ENCODE measurements at regions not wholly inside any gene's neighbourhood (a gene's known extent, or its start where the extent isn't known, plus 50 kb on each side); places are given as distances from the start of the nearest gene placed in this dataset.
A peak's percentile ranks its signal among the peaks of the same experiment; 100 is the strongest.
"Not testable (repeated sequence)": the region's sequence is repeated elsewhere in the genome, so short reads cannot be mapped to it uniquely, and the experiment has no call there.

DNA sequence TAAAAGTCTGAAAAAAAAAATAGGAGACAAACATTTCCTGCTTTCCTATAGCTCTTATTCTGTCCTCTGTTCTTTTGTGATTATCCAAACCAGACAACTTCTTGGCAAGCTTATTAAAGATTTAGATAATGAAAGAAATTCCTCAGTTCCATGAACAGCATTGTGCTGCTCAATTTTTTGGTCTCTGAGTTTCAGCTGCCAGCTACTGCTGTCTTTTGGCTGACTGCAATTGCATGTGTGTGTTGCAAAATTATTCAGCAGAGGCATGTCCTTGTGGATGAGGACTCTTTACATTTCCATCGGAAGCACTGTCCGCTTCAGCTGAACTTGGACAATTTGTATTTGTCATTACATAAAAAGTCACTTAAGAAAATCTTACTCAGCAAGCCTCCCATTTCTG, 397.3 kb upstream of the RASGRP1 start:
- peak; percentile 43 for DNase-seq (ENCODE audit: low read depth)

DNA sequence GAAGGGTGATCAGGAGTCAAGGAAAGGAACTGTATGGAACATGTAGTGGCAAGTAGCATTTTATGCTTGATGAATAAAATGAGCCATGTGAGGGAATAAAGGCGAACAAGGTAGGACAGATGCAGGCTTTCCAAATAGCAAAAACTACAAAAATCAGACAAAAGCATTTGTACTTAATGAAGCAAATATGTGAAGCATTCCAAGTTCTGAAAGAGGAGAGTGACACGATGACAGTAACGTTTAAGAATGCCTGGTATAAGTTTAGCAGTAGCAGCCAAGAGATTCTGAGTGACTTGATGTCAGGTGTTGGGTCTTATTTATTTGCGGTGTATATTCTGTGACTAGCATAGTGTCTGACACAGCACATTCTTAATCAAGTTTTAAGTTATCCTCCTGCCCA, 408.2 kb upstream of the RASGRP1 start:
- DNase-seq (ENCODE audit: low read depth): no peak

DNA sequence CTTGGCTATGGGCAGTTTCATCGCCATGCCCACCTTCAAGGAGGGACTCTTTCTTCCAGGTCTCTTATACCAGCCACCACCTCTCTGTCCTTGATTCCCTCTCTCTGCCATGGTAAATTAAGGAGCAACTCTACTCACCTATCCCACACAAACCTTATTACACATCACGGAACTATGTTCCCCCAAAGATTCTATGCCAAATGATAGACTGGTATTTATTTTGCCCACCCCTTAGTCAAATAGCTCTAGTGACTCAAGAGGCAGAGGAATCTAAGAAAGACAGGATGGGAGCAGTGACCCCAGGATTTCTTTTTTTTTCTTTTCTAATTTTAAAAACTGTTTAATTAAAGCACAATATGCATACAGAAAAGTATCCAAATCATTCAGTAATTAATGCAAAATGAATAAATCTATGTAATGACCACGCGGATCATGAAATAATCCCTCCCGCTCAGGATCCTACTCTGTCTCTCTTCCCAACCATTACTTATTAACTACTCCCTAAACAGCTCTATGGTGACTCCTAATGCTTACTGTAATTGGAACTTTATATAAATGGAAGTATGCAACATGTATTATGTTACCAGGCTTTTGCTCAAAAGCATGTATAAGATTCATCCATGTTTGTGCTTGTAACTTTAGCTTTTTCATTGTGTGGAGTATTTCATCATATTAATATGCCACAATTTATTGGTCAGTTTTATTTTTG, 410.8 kb upstream of the RASGRP1 start:
- DNase-seq (ENCODE audit: low read depth): peak; percentile 42

DNA sequence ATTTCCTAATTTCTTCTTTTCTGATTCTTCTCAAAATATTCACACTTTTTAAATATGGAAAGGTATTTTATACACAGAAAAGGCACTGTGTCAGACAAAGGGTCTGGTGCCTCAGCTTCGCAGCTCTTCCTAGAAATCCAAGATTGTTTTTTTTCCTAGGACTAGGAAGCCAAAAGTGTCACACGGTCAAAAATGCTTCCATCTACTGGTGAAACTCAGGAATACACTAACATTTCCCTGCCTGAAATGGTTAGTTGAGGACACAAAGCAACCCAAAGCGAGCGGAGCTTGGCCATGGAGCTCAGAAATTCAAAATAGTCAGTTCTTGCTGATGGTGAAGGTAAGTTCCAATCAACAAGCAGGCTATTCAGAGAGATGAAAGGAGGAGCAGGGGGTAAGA, 426.5 kb upstream of the RASGRP1 start:
- peak; percentile 49 for DNase-seq (ENCODE audit: low read depth)

DNA sequence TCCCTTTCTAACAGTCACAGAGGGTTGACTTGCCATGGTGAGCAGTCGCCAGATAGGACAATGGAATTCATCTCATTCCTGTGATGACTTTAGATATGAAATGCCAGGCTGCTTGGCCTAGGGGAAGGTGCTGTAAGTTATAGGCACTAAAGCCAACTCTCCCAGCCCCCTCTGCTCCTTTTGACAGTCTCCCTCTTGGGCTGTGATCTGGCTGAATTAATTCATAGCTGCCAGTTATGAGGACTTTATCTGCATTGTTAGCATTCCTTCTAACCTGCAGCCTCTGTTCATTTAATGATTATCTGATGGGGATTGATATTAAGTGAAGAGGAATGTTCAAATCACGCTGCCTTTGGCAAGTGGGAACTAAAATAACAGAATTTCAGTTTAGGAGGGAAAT, 427.1 kb upstream of the RASGRP1 start:
- no peak for DNase-seq (ENCODE audit: low read depth)

DNA sequence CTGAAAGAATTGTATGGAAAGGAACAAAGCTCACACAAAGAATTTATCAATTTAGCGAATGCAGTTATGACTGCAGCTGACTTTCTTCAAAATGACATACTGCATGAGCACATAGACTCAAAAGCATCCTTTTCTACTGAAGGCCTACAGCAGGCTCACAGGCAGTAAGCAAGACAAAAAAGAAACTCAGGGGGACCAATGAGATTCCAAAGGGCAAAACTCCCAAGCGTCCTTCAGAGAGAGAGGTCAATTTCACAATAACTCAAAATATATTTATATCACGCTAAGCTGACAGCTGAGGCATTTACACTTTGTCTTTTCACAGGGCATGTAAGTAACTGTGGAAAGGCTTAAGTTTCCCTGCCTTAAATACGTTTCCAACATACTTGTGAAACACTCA, 427.9 kb upstream of the RASGRP1 start:
- DNase-seq (ENCODE audit: low read depth): no peak

DNA sequence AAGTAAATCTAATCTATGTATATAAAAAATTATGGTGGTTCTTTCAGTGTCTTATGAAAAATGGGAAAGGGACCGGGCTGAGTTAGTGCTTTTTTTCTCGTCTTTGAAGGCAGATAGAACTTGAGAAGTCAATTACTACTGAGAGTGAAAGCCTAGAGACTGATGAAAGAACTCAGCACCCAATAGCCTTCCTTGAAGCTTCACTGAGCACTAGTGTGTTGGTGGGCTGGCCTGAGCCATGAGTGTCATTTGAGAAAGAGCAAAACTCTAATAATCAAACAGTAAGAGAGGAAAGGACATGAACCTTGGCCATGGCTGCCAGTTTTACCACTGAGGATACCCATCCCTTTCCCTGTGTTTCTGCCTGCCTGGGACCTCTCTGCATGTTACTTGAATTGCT, 428.3 kb upstream of the RASGRP1 start:
- DNase-seq (ENCODE audit: low read depth): no peak

DNA sequence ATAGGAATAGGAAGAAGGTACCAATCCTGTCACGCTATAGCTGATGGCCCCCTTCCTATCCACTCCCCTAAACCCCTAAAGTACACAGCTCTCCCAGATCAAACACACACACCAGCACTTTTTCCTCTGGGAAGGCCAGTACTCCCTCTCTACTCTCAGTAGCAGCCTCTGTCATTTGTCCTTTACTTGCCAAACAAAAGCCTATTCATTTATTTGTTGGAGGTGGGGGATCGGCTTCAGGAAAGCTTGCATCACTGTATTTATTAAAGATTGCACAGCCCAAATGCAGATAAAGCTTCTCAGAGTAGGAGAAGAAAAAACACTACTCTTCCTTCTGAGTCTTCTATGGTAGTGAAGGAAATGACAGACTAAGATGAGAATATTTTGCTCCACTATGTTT, 429.7 kb upstream of the RASGRP1 start:
- DNase-seq (ENCODE audit: low read depth): no peak

DNA sequence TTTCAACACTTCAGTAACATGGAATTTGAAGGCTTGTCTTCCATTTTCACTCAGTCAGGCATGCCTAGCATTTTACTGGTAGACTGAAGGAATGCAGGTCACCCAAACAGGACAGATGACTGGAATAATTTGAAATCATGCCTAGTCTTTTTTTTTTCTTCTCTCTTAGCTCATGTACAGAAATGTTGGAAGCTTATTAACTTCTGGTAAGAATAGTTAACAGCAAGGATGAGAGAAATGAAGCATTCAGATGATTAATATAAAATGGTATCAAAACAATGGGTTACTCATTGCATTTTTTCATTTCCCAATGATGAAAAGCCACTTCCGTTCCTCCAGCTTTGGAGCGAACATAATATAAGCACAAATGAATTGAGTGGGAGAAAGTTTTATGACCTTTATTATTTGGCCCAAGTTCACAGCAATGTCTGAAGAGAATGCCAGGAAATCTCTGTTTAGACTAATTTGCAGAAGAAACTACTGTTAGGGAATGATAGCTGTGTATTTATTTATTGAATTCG, 431.6 kb upstream of the RASGRP1 start:
- peak; percentile 94 for DNase-seq (ENCODE audit: low read depth)

DNA sequence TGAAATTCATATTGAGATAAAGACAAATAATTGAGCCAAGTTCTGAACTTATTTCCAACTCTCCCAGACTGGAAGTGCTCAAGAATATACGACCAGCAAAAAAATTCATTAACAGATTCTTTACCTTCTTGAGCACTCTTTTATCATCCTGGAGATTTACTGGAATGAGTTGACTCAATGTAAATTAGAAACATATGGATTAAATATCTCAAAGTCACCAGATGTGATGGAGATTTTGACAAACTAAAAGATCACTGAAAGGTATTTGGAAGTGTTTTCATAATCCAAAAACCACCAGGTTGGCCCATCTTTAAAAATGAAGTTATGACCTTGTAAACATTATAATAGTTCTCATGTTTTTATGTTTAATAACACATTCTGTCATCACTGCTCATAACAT, 433.2 kb upstream of the RASGRP1 start:
- DNase-seq (ENCODE audit: low read depth): no peak

DNA sequence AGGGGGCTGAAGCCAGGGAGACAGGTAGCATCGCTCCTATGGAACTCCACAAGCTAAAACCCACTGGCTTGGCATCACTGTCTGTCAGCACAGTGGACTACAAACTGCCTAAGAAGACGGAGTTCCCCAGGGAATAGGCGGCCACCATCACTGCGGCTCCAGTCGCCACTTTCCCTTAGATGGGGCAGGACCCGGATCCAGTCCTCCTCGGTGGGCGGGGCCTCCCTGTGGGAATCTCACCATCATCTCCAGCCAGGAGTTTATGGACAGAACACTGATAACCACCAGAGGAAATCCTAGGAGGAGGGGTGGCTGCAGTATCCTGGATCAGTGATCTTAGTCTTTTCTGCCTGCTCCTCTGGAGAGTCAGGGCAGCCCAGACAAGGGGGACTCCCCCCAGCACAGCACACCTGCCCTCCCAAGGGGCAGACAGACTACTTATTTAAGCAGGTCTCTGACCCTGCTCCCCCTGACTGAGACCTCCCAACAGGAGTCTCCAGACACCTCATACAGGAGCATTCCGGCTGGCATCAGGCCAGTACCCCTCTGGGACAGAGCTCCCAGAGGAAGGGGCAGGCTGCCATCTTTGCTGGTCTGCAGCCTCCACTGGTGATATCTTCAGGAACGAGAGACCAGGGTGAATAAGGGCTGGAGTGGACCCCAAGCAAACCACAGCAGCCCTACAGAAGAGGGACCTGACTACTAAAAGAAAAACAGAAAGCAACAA, 435.6 kb upstream of the RASGRP1 start:
- no peak for DNase-seq (ENCODE audit: low read depth)

DNA sequence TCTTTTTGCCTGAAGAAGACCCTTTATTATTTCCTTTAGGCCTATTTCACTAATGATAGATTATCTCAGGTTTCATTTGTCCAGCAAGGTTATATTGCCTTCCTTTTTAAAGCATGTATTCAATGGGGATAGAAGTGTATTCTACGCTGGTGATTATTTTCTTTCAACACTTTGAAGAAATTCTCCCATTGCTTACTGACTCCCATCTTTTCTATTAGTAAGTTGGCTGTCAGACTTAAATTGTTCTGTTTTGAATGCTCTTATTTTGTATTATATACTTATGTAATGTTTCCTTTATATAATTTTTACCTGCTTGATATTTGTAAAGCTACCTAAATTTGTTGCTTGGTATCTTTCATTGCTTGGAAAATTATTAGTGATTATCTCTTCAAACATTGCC, 445.1 kb upstream of the RASGRP1 start:
- no peak for DNase-seq (ENCODE audit: low read depth)

DNA sequence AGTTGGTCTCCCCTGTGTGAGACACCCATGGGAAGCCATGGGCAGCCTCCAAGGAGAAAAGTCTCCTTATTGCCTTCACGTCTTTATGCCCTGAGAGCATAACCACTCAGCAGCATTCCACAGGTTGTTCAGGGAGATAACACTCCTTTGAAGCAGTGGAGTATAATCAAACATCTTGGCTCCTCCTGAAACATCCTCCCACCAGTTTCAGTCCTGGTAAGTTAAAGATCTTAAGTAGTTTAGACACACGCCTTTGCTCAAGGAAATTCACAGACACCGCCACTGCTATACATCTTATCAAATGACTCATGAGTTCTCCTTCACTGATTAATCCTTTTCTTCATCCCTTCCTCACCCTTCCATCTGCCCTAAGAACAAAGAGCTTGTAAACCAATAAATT, 446.5 kb upstream of the RASGRP1 start:
- DNase-seq (ENCODE audit: low read depth): not testable (repeated sequence)

DNA sequence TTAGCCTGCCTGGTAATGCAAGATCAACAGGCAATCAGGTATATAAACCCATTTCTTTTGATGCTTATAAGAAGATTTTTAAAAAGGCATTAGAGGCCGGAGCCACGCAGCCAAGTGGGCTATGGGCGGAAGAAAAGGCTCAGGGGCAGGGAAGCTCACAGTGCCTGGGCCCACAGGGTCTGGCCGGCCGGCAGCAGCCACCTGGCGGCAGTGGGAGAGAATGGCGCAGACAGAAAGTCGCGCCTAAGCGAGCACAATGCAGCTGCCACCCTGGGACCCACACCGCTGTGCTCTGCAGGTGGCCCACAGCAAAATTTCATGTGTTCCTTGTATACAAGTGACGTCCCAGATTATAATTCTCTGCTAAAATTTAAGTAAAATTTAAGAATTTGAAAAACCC, 448.6 kb upstream of the RASGRP1 start:
- DNase-seq (ENCODE audit: low read depth): no peak

DNA sequence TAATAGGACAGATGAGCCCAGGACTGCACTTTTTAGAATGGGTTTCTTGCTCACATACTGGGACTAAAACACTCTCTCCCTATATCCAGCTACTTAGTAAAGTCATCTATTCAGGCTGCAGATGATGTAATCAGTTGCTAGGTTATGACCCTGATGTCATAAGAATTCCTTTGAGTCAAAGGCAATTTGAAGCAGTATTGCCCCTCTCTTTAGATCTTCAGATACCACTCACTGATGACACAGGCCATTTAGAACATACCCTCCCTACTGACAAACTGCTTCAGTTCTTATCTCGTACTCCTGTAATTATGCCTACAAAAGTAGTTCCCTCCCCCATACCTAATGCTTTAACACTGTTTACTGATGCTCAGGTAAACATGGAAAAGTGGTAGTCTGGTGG, 450.1 kb upstream of the RASGRP1 start:
- DNase-seq (ENCODE audit: low read depth): no peak

DNA sequence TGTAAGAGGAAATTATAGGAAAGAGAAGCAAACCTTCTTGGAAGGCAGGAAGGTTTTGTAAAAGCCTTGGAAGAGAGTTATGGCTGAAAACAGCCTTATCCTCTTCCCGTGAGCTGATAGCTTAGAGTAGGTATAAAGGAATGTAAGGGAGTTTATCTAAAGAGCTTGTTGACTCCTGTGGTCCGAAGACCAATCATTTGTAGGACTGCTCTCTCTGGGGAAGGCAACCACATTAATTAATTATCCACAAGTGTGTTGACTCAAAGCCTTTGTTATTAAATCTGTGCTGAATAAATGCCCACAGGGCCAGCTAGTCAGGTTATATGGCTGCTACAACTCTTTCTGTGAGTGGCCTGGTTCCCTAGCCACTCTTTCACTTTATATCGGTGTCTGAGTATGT, 452.1 kb upstream of the RASGRP1 start:
- DNase-seq (ENCODE audit: low read depth): no peak

DNA sequence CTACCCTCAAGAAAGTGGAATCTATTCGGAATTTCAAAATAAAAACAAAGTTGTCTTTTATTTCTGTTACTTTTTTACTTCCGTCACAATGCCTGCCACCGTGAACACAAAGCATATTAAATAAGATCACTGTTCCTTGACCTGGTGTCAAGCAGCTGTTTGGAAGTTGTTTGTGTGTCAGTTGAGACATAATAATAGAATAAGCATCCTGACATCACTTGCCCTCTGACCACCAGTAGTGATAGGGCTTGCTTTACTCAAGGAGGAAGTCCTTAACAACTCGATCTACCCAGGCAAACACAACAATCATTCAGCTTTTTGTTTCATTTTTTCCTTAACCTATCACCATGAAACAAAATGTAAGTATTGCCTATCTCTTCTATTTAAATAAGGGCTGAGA, 454.4 kb upstream of the RASGRP1 start:
- DNase-seq (ENCODE audit: low read depth): no peak

DNA sequence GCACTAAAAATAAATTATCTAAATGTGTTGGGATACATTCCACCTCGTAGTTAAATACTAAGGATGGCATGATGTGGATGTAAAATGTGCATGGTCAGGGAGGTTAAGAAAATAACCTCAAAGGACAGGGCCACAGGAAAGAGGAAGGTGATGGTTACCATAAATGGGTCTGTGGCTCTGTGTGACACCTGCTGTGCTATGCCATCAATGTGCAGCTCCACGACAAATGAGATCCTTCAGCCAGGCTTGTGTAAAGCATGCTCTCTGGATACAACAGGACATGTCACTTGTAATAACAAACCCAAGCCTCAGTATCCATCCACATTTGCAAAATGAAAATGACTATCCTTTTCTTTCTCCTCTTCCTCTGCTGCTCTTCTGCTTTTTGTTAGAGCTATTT, 456.7 kb upstream of the RASGRP1 start:
- no peak for DNase-seq (ENCODE audit: low read depth)

DNA sequence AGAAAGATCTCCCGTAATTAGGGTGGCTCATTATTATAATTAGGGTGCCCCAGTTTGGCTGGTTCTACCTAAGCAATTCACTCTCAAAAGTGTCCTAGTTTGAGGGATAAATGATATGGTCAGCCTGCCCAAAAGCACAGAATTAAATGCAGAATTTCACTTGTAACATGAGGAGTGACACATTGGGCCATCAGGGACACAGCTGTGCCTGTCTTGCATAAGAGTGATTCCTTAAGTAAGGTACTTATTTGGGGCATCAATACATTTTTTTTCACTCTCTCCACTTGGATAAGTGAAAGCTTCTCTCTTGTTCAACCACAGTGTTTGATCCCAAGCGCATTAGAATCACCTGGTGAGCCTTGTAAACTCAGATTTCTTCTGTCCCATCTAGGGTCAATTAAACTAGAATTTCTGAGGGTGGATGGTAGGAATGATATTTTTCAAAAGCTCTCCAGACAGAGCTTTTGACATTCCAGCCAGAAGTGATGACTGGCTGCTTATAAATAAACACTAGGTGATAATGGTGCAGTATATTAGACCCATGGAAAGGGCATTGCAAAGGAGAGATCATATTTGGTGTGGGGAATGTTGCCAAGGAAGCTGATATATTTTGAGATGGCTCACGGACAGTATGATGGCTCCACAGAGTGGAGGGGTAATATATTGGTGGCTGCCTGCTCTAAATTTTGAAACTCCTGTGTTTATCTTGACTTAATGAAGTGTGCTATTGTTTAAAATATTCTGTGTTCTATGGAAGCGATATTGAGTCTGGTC, 458.1 kb upstream of the RASGRP1 start:
- no peak for DNase-seq (ENCODE audit: low read depth)

DNA sequence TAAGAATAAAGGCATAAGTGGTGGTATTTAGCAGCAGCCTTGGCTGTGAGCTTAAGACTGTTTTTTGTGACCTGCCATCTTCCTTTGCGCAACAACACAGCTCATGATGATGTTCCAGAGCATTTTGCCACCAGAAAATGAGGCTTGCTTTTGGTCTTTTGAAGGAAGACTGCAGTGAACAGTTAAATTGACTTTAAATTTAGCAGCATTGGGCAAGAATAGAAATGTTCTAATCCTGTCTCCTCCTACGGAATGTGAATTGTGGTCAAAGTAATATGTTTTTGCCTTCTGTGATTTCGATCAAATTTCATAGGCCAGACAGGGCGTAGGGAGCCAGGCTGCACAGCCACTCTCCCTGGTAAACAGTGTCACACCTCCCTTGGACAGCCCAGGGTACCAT, 460.7 kb upstream of the RASGRP1 start:
- peak; percentile 69 for DNase-seq (ENCODE audit: low read depth)

DNA sequence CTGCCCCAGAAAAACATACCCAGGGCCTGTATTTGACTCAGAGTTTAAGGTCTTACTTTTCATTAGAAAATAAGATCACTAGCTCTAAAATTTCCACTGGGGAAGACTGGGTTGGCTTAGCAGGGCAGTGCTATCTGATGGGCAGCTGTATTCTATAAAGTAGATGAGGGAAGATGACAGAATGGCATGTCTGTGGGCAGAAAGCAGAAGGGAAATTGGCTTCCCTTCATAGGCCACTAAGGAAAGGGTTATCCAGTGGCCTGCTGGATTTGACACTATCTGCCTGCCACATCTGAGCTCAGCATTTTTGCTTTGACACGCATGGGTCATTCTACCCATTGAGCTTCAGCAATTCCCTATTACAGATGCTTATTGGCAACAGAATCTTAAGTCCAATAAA, 461.3 kb upstream of the RASGRP1 start:
- DNase-seq (ENCODE audit: low read depth): no peak

DNA sequence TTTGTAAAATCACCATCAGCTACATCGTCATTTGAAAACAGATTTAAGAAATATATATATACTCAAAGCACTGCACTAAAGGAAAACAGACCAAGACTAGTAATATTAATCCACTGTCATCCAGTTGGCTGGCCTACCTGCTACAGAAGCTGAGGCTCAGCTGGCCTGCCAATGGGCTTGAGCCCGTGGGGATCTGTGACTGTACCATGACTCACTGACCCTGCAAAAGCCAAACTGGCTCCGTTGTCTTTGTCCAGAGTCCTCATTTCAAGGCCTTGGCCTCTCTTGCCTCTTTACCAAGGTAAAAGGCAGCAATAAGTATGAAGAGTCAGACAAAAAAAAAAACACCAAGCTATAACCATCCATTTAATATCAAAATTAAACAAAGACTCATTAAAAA, 463.5 kb upstream of the RASGRP1 start:
- DNase-seq (ENCODE audit: low read depth): peak; percentile 40

DNA sequence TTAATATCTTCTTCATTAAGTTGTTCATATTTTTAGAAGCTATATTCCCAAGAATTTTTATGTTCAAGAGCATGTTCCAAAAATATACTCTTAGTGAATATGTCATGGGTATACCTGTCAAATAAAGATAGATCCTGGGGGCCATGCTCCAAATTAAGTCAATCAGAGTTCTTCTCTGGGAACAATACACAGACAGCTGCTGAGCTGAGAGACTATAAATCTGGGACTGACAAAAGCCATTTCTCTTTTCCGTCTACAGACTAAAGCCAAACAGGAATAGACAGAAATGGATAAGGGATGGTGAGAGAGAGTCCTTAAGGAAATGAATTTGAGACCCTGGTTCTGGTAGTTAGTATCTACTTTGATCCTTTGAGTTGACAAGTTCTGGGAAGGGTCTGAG, 465.1 kb upstream of the RASGRP1 start:
- DNase-seq (ENCODE audit: low read depth): no peak

Measured in fibroblast of gingiva (primary cell).